ENCODE measurements at regions not wholly inside any gene's neighbourhood (a gene's known extent, or its start where the extent isn't known, plus 50 kb on each side); places are given as distances from the start of the nearest gene placed in this dataset.

- TF ChIP-seq, protein P1, sequence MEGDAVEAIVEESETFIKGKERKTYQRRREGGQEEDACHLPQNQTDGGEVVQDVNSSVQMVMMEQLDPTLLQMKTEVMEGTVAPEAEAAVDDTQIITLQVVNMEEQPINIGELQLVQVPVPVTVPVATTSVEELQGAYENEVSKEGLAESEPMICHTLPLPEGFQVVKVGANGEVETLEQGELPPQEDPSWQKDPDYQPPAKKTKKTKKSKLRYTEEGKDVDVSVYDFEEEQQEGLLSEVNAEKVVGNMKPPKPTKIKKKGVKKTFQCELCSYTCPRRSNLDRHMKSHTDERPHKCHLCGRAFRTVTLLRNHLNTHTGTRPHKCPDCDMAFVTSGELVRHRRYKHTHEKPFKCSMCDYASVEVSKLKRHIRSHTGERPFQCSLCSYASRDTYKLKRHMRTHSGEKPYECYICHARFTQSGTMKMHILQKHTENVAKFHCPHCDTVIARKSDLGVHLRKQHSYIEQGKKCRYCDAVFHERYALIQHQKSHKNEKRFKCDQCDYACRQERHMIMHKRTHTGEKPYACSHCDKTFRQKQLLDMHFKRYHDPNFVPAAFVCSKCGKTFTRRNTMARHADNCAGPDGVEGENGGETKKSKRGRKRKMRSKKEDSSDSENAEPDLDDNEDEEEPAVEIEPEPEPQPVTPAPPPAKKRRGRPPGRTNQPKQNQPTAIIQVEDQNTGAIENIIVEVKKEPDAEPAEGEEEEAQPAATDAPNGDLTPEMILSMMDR (conservative IDR thresholded peaks at IDR 0.05) = no peak
- no peak for TF ChIP-seq EZH2 (IDR thresholded peaks at IDR 0.05; ENCODE audit: low read depth)
Measured at GRCh38 chr12:66047411-66048021, 83.0 kb downstream of the LLPH start.

All from PC-9 (cell line).